Vagina (tissue), 2 donors: ENCODE measurements at regions not wholly inside any gene's neighbourhood (a gene's known extent, or its start where the extent isn't known, plus 50 kb on each side); places are given as distances from the start of the nearest gene placed in this dataset.

Experiments
- POLR2A ChIP-seq, 2 donors: fragments of 450-650 bp; IDR thresholded peaks; one replicate each; pipeline ENCODE4 v1.6.1; 2017; ENCODE audit warnings: antibody characterized with exemption in 2 of 2, mild to moderate bottlenecking in 2 of 2, moderate library complexity in 2 of 2
- POLR2AphosphoS5 ChIP-seq, 2 donors: sonication (generic); formaldehyde crosslinking; IDR thresholded peaks; one replicate each; pipeline ENCODE4 v1.9.0; 2017; ENCODE audit warnings: antibody characterized with exemption in 2 of 2, mild to moderate bottlenecking in 2 of 2, low read depth in 1 of 2; ENCODE audit not compliant: insufficient read depth in 1 of 2
- TF ChIP-seq, protein P1 (sequence below), 3 experiments: fragments of 450-650 bp in 2 of 3; fragments of 200-600 bp in 1 of 3; sonication (generic) in 1 of 3; IDR thresholded peaks; one replicate each; pipeline ENCODE4 v1.5.1; 2017 to 2019; ENCODE audit warnings: antibody characterized with exemption in 3 of 3, mild to moderate bottlenecking in 2 of 3, moderate library complexity in 2 of 3

DNA sequence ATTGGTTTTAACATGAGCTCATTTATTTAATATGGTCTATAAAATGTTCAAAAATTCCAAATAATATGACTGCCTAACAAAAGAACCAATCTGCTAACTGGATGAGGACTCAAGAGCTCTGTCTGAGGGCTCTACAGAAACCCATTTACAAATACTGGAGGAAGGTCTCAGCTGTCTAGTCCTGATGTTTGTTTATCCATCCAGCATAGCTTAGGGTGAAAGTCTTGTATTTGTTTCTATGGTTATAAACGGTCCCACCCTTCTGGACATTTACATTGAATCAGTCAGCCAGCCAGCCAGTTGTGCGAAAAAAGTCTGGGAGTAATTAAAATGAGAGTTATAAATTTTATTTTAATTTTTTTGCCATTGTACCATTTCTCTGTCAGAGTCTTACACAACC is 220.7 kb downstream of the BMP4 start:
- TF ChIP-seq, protein P1, sequence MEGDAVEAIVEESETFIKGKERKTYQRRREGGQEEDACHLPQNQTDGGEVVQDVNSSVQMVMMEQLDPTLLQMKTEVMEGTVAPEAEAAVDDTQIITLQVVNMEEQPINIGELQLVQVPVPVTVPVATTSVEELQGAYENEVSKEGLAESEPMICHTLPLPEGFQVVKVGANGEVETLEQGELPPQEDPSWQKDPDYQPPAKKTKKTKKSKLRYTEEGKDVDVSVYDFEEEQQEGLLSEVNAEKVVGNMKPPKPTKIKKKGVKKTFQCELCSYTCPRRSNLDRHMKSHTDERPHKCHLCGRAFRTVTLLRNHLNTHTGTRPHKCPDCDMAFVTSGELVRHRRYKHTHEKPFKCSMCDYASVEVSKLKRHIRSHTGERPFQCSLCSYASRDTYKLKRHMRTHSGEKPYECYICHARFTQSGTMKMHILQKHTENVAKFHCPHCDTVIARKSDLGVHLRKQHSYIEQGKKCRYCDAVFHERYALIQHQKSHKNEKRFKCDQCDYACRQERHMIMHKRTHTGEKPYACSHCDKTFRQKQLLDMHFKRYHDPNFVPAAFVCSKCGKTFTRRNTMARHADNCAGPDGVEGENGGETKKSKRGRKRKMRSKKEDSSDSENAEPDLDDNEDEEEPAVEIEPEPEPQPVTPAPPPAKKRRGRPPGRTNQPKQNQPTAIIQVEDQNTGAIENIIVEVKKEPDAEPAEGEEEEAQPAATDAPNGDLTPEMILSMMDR (IDR thresholded peaks at IDR 0.05), result no peak
- TF ChIP-seq POLR2A (IDR thresholded peaks at IDR 0.05) (no peak), POLR2AphosphoS5 (IDR thresholded peaks at IDR 0.05; ENCODE audit: insufficient read depth in 1 of 2, low read depth in 1 of 2) (no peak)
